WTC11 (cell line): ENCODE measurements at regions not wholly inside any gene's neighbourhood (a gene's known extent, or its start where the extent isn't known, plus 50 kb on each side); places are given as distances from the start of the nearest gene placed in this dataset.

Experiments
- FOXK1 ChIP-seq: sonication (generic); formaldehyde crosslinking; IDR thresholded peaks from 2 replicates; pipeline ENCODE4 v1.8.0; 2022; ENCODE audit warnings: mild to moderate bottlenecking, moderate library complexity, missing genetic modification reagents
- NFE2L1 ChIP-seq: sonication (generic); formaldehyde crosslinking; IDR thresholded peaks from 2 replicates; pipeline ENCODE4 v1.8.1; 2023; ENCODE audit warnings: missing genetic modification reagents
- NR3C1 ChIP-seq: sonication (generic); formaldehyde crosslinking; conservative IDR thresholded peaks from 2 replicates; pipeline ENCODE4 v1.8.1; 2023; ENCODE audit warnings: low read depth, mild to moderate bottlenecking, missing genetic modification reagents
- SMAD3 ChIP-seq: sonication (generic); formaldehyde crosslinking; IDR thresholded peaks from 2 replicates; pipeline ENCODE4 v1.8.0; 2022; ENCODE audit warnings: missing genetic modification reagents, mild to moderate bottlenecking, borderline replicate concordance
- TF ChIP-seq, protein P1 (sequence below): fragments of 200-600 bp; IDR thresholded peaks from 2 replicates; pipeline ENCODE4 v1.8.0; 2022; ENCODE audit warnings: antibody characterized with exemption
- TF ChIP-seq, protein P2 (sequence below): sonication (generic); formaldehyde crosslinking; IDR thresholded peaks from 2 replicates; pipeline ENCODE4 v1.8.1; 2023; ENCODE audit warnings: mild to moderate bottlenecking, missing genetic modification reagents, moderate library complexity
- TF ChIP-seq, protein P3 (sequence below): sonication (generic); formaldehyde crosslinking; IDR thresholded peaks from 2 replicates; pipeline ENCODE4 v1.8.1; 2023; ENCODE audit warnings: mild to moderate bottlenecking, moderate library complexity, missing genetic modification reagents

DNA sequence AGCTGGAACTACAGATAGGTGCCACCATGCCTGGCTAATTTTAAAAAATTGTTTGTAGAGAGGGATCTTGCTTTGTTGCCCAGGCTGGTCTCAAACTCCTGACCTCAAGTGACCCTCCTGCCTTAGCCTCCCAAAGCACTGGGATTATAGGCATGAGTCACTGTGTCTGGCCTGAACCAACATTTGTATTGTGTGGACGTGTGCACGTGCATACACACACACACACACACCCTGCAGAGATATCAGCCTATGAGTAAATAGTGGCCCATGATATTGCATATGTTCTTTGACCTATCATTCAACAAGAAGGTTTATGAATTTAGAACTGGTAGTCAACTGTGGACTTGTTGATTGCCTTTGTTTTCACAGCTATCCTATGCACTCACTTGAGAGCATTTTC is 161.6 kb downstream of the BAMBI start:
- TF ChIP-seq, protein P1, sequence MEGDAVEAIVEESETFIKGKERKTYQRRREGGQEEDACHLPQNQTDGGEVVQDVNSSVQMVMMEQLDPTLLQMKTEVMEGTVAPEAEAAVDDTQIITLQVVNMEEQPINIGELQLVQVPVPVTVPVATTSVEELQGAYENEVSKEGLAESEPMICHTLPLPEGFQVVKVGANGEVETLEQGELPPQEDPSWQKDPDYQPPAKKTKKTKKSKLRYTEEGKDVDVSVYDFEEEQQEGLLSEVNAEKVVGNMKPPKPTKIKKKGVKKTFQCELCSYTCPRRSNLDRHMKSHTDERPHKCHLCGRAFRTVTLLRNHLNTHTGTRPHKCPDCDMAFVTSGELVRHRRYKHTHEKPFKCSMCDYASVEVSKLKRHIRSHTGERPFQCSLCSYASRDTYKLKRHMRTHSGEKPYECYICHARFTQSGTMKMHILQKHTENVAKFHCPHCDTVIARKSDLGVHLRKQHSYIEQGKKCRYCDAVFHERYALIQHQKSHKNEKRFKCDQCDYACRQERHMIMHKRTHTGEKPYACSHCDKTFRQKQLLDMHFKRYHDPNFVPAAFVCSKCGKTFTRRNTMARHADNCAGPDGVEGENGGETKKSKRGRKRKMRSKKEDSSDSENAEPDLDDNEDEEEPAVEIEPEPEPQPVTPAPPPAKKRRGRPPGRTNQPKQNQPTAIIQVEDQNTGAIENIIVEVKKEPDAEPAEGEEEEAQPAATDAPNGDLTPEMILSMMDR: no peak
- TF ChIP-seq SMAD3: no peak
- TF ChIP-seq FOXK1: no peak
- TF ChIP-seq, protein P2, sequence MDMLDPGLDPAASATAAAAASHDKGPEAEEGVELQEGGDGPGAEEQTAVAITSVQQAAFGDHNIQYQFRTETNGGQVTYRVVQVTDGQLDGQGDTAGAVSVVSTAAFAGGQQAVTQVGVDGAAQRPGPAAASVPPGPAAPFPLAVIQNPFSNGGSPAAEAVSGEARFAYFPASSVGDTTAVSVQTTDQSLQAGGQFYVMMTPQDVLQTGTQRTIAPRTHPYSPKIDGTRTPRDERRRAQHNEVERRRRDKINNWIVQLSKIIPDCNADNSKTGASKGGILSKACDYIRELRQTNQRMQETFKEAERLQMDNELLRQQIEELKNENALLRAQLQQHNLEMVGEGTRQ (CRISPR knock-in tag): no peak
- TF ChIP-seq, protein P3, sequence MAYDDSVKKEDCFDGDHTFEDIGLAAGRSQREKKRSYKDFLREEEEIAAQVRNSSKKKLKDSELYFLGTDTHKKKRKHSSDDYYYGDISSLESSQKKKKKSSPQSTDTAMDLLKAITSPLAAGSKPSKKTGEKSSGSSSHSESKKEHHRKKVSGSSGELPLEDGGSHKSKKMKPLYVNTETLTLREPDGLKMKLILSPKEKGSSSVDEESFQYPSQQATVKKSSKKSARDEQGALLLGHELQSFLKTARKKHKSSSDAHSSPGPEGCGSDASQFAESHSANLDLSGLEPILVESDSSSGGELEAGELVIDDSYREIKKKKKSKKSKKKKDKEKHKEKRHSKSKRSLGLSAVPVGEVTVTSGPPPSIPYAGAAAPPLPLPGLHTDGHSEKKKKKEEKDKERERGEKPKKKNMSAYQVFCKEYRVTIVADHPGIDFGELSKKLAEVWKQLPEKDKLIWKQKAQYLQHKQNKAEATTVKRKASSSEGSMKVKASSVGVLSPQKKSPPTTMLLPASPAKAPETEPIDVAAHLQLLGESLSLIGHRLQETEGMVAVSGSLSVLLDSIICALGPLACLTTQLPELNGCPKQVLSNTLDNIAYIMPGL (CRISPR knock-in tag): no peak
- TF ChIP-seq NFE2L1 (CRISPR knock-in tag): no peak
- TF ChIP-seq NR3C1: no peak
